H1 (cell line): ENCODE measurements at regions not wholly inside any gene's neighbourhood (a gene's known extent, or its start where the extent isn't known, plus 50 kb on each side); places are given as distances from the start of the nearest gene placed in this dataset.

Experiments used
- CTCF ChIA-PET: fragments of 300-600 bp; sonication (Branson Sonifier 250); formaldehyde crosslinking; loops from one replicate; lab custom pipeline; 2021; ENCODE audit not compliant: partially characterized antibody; lab: Charles Lee
- POLR2A ChIA-PET: fragments of 300-600 bp; sonication (Branson Sonifier 250); formaldehyde crosslinking; loops from one replicate; lab custom pipeline; 2021; ENCODE audit warnings: inconsistent platforms; ENCODE audit not compliant: partially characterized antibody; lab: Charles Lee
- DNase-seq, 2 experiments: peaks; one replicate each; pipeline versions ENCODE4 v3.0.0 to v3.0.0-alpha.2; 2010 to 2022; ENCODE audit warnings: low spot score in 2 of 2, low read depth in 1 of 2, mixed read lengths in 1 of 2
- FAIRE-seq: peaks from 2 replicates; lab custom pipeline; 2011; peaks lifted over from hg19 to GRCh38; lab: Jason Lieb, UNC
- H2AFZ ChIP-seq: 2 replicates; pipeline ENCODE4 v1.8.1; 2012; ENCODE audit warnings: low read length, inconsistent platforms
- H2AK5ac ChIP-seq: 2 replicates; pipeline ENCODE4 v1.6.1; 2013; ENCODE audit warnings: low read depth, low read length
- H2BK120ac ChIP-seq: replicated peaks from 2 replicates; pipeline ENCODE3; 2013; ENCODE audit warnings: low read depth, low read length, inconsistent platforms
- H2BK12ac ChIP-seq: 2 replicates; pipeline ENCODE4 v1.6.1; 2013; ENCODE audit warnings: low read depth, low read length
- H2BK15ac ChIP-seq: 2 replicates; pipeline ENCODE4 v1.6.1; 2013; ENCODE audit warnings: low read length
- H2BK20ac ChIP-seq: 2 replicates; pipeline ENCODE4 v1.6.1; 2013; ENCODE audit warnings: low read length
- H2BK5ac ChIP-seq: 2 replicates; pipeline ENCODE4 v1.6.1; 2013; ENCODE audit warnings: low read depth, low read length
- H3K14ac ChIP-seq: 2 replicates; pipeline ENCODE4 v1.6.1; 2013; ENCODE audit warnings: inconsistent platforms; ENCODE audit not compliant: insufficient read length
- H3K18ac ChIP-seq: 2 replicates; pipeline ENCODE4 v1.6.1; 2013; ENCODE audit warnings: low read length; ENCODE audit errors: extremely low read depth
- H3K23ac ChIP-seq: 2 replicates; pipeline ENCODE4 v1.6.1; 2013; ENCODE audit warnings: inconsistent platforms; ENCODE audit not compliant: insufficient read length
- H3K23me2 ChIP-seq: 2 replicates; pipeline ENCODE4 v1.6.1; 2013; ENCODE audit warnings: low read depth, low read length
- H3K27ac ChIP-seq: 2 replicates; pipeline ENCODE4 v1.6.1; 2011; ENCODE audit warnings: low read depth, low read length, inconsistent platforms
- H3K27me3 ChIP-seq, 4 experiments: replicated peaks in 1 of 4; 1 replicate in 1 of 4; 2 replicates in 3 of 4; pipeline versions ENCODE4 v1.6.1 to v1.8.1; 2011 to 2013; ENCODE audit warnings: low read length in 3 of 4, mild to moderate bottlenecking in 3 of 4, inconsistent platforms in 2 of 4, mixed read lengths in 2 of 4, moderate library complexity in 1 of 4; ENCODE audit not compliant: control insufficient read depth in 3 of 4, insufficient read depth in 3 of 4; ENCODE audit errors: extremely low read depth in 1 of 4
- H3K36me3 ChIP-seq, 4 experiments: 2 replicates each; pipeline versions ENCODE4 v1.6.1 to v1.8.1; 2011 to 2013; ENCODE audit warnings: mild to moderate bottlenecking in 4 of 4, low read length in 3 of 4, moderate library complexity in 2 of 4, control low read depth in 1 of 4, inconsistent platforms in 1 of 4; ENCODE audit not compliant: insufficient read depth in 4 of 4, control insufficient read depth in 2 of 4
- H3K4ac ChIP-seq: replicated peaks from 2 replicates; pipeline ENCODE3; 2013; ENCODE audit warnings: low read length, low read depth, mixed read lengths, inconsistent platforms; ENCODE audit not compliant: insufficient read length
- H3K4me1 ChIP-seq, 4 experiments: replicated peaks in 1 of 4; 1 replicate in 1 of 4; 2 replicates in 3 of 4; pipeline versions ENCODE4 v1.6.1 to v1.8.1; 2011 to 2013; ENCODE audit warnings: low read length in 3 of 4, inconsistent platforms in 2 of 4, mixed read lengths in 1 of 4; ENCODE audit not compliant: insufficient read depth in 4 of 4, control insufficient read depth in 3 of 4
- H3K4me2 ChIP-seq, 2 experiments: 2 replicates each; pipeline versions ENCODE4 v1.6.1 to v1.8.1; 2011 to 2013; ENCODE audit warnings: low read depth in 2 of 2, low read length in 2 of 2, control low read depth in 1 of 2, inconsistent platforms in 1 of 2, mild to moderate bottlenecking in 1 of 2; ENCODE audit not compliant: insufficient read depth in 1 of 2
- H3K4me3 ChIP-seq, 4 experiments: fragments of 200-600, 300-600 bp in 1 of 4; sonication (generic), shearing (Covaris generic), sonication (Bioruptor Twin) in 1 of 4; 2 replicates each; pipeline versions ENCODE4 v1.5.1 to v1.8.1; 2011 to 2016; ENCODE audit warnings: low read length in 4 of 4, low read depth in 3 of 4, control low read depth in 2 of 4, inconsistent platforms in 2 of 4, mild to moderate bottlenecking in 2 of 4, mixed read lengths in 1 of 4, moderate library complexity in 1 of 4; ENCODE audit not compliant: insufficient read depth in 2 of 4; ENCODE audit errors: extremely low read depth in 1 of 4
- H3K56ac ChIP-seq: replicated peaks from 2 replicates; pipeline ENCODE3; 2013; ENCODE audit warnings: low read depth, mild to moderate bottlenecking, mixed read lengths, low read length, inconsistent platforms; ENCODE audit not compliant: insufficient read length
- H3K79me1 ChIP-seq: 2 replicates; pipeline ENCODE4 v1.6.1; 2013; ENCODE audit warnings: low read depth, low read length, control low read depth
- H3K79me2 ChIP-seq, 2 experiments: 2 replicates each; pipeline versions ENCODE4 v1.6.1 to v1.8.1; 2012 to 2013; ENCODE audit warnings: low read length in 2 of 2, mild to moderate bottlenecking in 2 of 2, inconsistent platforms in 1 of 2; ENCODE audit not compliant: insufficient read depth in 2 of 2, control insufficient read depth in 1 of 2
- H3K9ac ChIP-seq, 4 experiments: replicated peaks in 1 of 4; 1 replicate in 1 of 4; 2 replicates in 3 of 4; pipeline versions ENCODE4 v1.6.1 to v1.8.1; 2011 to 2013; ENCODE audit warnings: low read depth in 3 of 4, low read length in 3 of 4, control low read depth in 2 of 4, mild to moderate bottlenecking in 2 of 4, moderate library complexity in 2 of 4, inconsistent platforms in 1 of 4; ENCODE audit errors: extremely low read depth in 1 of 4
- H3K9me3 ChIP-seq, 2 experiments: 2 replicates each; pipeline versions ENCODE4 v1.6.1 to v1.8.1; 2012 to 2013; ENCODE audit warnings: mild to moderate bottlenecking in 2 of 2, moderate library complexity in 2 of 2, control low read depth in 1 of 2, inconsistent platforms in 1 of 2, low read depth in 1 of 2, low read length in 1 of 2, mixed read lengths in 1 of 2; ENCODE audit not compliant: insufficient read depth in 2 of 2
- H4K20me1 ChIP-seq, 2 experiments: replicated peaks in 1 of 2; 2 replicates each; pipeline versions ENCODE3 to v1.8.1; 2011 to 2013; ENCODE audit warnings: inconsistent platforms in 2 of 2, low read length in 2 of 2, mild to moderate bottlenecking in 1 of 2; ENCODE audit not compliant: insufficient read depth in 2 of 2, control insufficient read depth in 1 of 2
- H4K5ac ChIP-seq: 2 replicates; pipeline ENCODE4 v1.6.1; 2013; ENCODE audit warnings: low read length, low read depth, mixed read lengths, inconsistent platforms; ENCODE audit not compliant: insufficient read length
- H4K8ac ChIP-seq: 2 replicates; pipeline ENCODE4 v1.8.0; 2013; ENCODE audit warnings: mild to moderate bottlenecking, moderate library complexity, low read length, inconsistent platforms; ENCODE audit not compliant: insufficient read depth; ENCODE audit errors: extremely low read depth
- H4K91ac ChIP-seq: replicated peaks from 2 replicates; pipeline ENCODE3; 2013; ENCODE audit warnings: low read length, mixed read lengths, inconsistent platforms; ENCODE audit not compliant: insufficient read length
- BACH1 ChIP-seq: IDR thresholded peaks from 2 replicates; pipeline ENCODE4 v1.6.1; 2012; ENCODE audit warnings: low read length, improper control_type of control experiment
- BCL11A ChIP-seq, 2 experiments: IDR thresholded peaks; one replicate each; pipeline ENCODE4 v1.6.1; 2011; ENCODE audit warnings: low read depth in 2 of 2, low read length in 2 of 2, mild to moderate bottlenecking in 2 of 2
- KDM4A ChIP-seq: IDR thresholded peaks from one replicate; pipeline ENCODE4 v1.7.1; 2012; ENCODE audit warnings: low read depth, mild to moderate bottlenecking, moderate library complexity, low read length, inconsistent platforms; ENCODE audit not compliant: severe bottlenecking
- POU5F1 ChIP-seq: IDR thresholded peaks from 2 replicates; pipeline ENCODE4 v1.6.1; 2011; ENCODE audit warnings: low read depth, mild to moderate bottlenecking, low read length, moderate library complexity
- RXRA ChIP-seq: IDR thresholded peaks from 2 replicates; pipeline ENCODE4 v1.6.1; 2011; ENCODE audit warnings: low read depth, mild to moderate bottlenecking, low read length, moderate library complexity; ENCODE audit not compliant: insufficient read depth
- SP4 ChIP-seq: IDR thresholded peaks from 2 replicates; pipeline ENCODE4 v1.6.1; 2012; ENCODE audit warnings: low read length, inconsistent platforms
- SUZ12 ChIP-seq: fragments of 200-600 bp; sonication (generic); IDR thresholded peaks from 2 replicates; pipeline ENCODE4 v1.6.1; 2012; ENCODE audit warnings: mild to moderate bottlenecking, inconsistent platforms, low read length, moderate library complexity, mixed read lengths
- TBP ChIP-seq: IDR thresholded peaks from 2 replicates; pipeline ENCODE4 v1.6.1; 2011; ENCODE audit warnings: low read depth, low read length, improper control_type of control experiment
- YY1 ChIP-seq: IDR thresholded peaks from 2 replicates; pipeline ENCODE4 v1.6.1; 2011; ENCODE audit warnings: low read depth, mild to moderate bottlenecking, low read length
- WGBS, 2 experiments: shearing (Covaris generic) in 1 of 2; methylation state at CpG; one replicate each; pipeline versions ENCODE4 v1.1.6 to v1.1.7; 2013 to 2015; ENCODE audit warnings: low lambda C conversion rate in 2 of 2, mixed read lengths in 2 of 2, inconsistent platforms in 1 of 2, low coverage in 1 of 2, missing lambda C conversion rate in 1 of 2; ENCODE audit not compliant: insufficient replicate concordance in 2 of 2, insufficient coverage in 1 of 2, insufficient read length in 1 of 2; ENCODE audit errors: extremely low coverage in 1 of 2, missing lambda C conversion rate in 1 of 2; 5-methylcytosine and 5-hydroxymethylcytosine counted together

DNA sequence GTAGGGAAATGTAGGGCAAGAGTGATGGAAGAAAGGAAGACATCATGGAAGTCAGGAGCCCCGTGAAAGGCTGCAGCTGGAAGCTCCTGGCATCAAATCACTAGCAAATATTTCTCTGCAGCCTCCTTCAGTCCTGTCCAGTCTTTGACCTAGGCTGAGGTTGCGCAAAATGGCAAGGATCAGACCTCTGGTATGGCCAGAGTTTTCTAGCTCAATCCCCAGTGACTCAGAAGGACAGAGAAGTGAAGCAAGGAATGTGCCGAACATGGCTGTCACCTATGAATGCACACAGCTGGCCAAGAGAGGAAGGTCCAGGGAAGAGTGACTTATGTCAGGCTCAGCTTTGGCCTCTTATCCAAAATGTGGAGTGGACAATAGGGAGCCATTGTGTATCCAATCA is 71.1 kb upstream of the PHOX2B start:
- Histone ChIP-seq H3K79me2 (no peaks in the 10 kb centered on the region), H4K20me1 (no peaks in the 10 kb centered on the region), H2BK5ac (no peak overlapping the region), H3K9me3 (no peaks in the 10 kb centered on the region), H3K4ac (no peak overlapping the region), H3K36me3 (no peaks in the 10 kb centered on the region), H2BK20ac (no peak overlapping the region), H2BK120ac (no peak overlapping the region), H4K5ac (no peak overlapping the region), H2BK12ac (no peak overlapping the region), H4K91ac (no peak overlapping the region), H3K9ac (no peak overlapping the region), H2BK15ac (no peak overlapping the region), H3K4me1 (no peaks in the 10 kb centered on the region), H2AK5ac (no peak overlapping the region), H3K18ac (no peak overlapping the region), H3K56ac (no peak overlapping the region), H2AFZ (no peak overlapping the region), H3K4me3 (no peak overlapping the region), H3K14ac (no peak overlapping the region), H3K23ac (no peak overlapping the region), H3K4me2 (no peak overlapping the region), H3K23me2 (no peaks in the 10 kb centered on the region; the same call in 1 of the 2 replicates), H3K27me3 (no peaks in the 10 kb centered on the region), H3K79me1 (no peaks in the 10 kb centered on the region), H4K8ac (no peak overlapping the region), H3K27ac (no peak overlapping the region)
- DNase-seq (no peak), FAIRE-seq (no peak)
- ChIA-PET CTCF (interaction anchor here (0.6 to 2.0 kb wide), 5 partner anchors 17 to 92 kb away, joined by 3 to 9 read pairs (median 5); no protein-coding TSS in a partner anchor), POLR2A (no interaction called here)
- TF ChIP-seq BACH1, result no peak
- TF ChIP-seq RXRA, result no peak
- TF ChIP-seq POU5F1, result no peak
- no peak for TF ChIP-seq SP4
- no peak for TF ChIP-seq BCL11A (IDR thresholded peaks at IDR 0.05; ENCODE audit: low read depth in 2 of 2, low read length in 2 of 2)
- no peak for TF ChIP-seq KDM4A
- no peak for TF ChIP-seq YY1
- TF ChIP-seq TBP, result no peak
- TF ChIP-seq SUZ12, result no peak
- WGBS, 2 experiments, result 93% methylated on average over 3 of the region's 3 CpGs; no CpG with 5 or more reads in 1 of the 2 experiments
